OCI-LY7 (cell line): ENCODE measurements at regions not wholly inside any gene's neighbourhood (a gene's known extent, or its start where the extent isn't known, plus 50 kb on each side); places are given as distances from the start of the nearest gene placed in this dataset.

ENCODE experiments used
- BruUV-seq: library from RNA; stranded (reverse); fragments of 400-500 nt; replicated peaks from 2 replicates; lab custom pipeline; 2021; lab: Mats Ljungman, UMichigan
- CTCF ChIA-PET: fragments of 300-600 bp; sonication (Branson Sonifier 250); formaldehyde crosslinking; loops from one replicate; lab custom pipeline; 2022; ENCODE audit warnings: antibody characterized with exemption; ENCODE audit not compliant: unreplicated experiment; lab: Charles Lee
- POLR2A ChIA-PET: fragments of 300-600 bp; sonication (Branson Sonifier 250); formaldehyde crosslinking; loops from one replicate; lab custom pipeline; 2022; ENCODE audit warnings: antibody characterized with exemption; lab: Charles Lee
- DNase-seq: peaks from one replicate; pipeline ENCODE4 v3.0.0-alpha.2; 2015; ENCODE audit warnings: low spot score
- H2AFZ ChIP-seq: fragments of 200-600 bp; sonication (generic), shearing (Covaris generic); 2 replicates; pipeline ENCODE4 v1.6.1; 2014; ENCODE audit warnings: mild to moderate bottlenecking, antibody characterized with exemption, low read length, moderate library complexity
- H3K27ac ChIP-seq: fragments of 200-600 bp; sonication (generic); 2 replicates; pipeline ENCODE4 v1.5.1; 2014; ENCODE audit warnings: mixed run types, low read depth, mild to moderate bottlenecking, moderate library complexity, low read length, inconsistent platforms; ENCODE audit not compliant: poor library complexity, severe bottlenecking
- H3K36me3 ChIP-seq: fragments of 200-600 bp; sonication (generic); 2 replicates; pipeline ENCODE4 v1.6.1; 2014; ENCODE audit warnings: mild to moderate bottlenecking, antibody characterized with exemption, low read length, moderate library complexity, mixed read lengths; ENCODE audit not compliant: insufficient read depth
- H3K4me1 ChIP-seq: fragments of 200-600 bp; sonication (generic); 2 replicates; pipeline ENCODE4 v1.5.1; 2014; ENCODE audit warnings: mild to moderate bottlenecking, low read length; ENCODE audit not compliant: insufficient read depth, poor library complexity, severe bottlenecking
- H3K4me2 ChIP-seq: fragments of 200-600 bp; sonication (generic); 2 replicates; pipeline ENCODE4 v1.6.1; 2014; ENCODE audit warnings: mild to moderate bottlenecking, low read length
- H3K4me3 ChIP-seq: fragments of 200-600 bp; sonication (generic); 2 replicates; pipeline ENCODE4 v1.5.1; 2014; ENCODE audit warnings: mild to moderate bottlenecking, low read depth, low read length; ENCODE audit not compliant: poor library complexity, severe bottlenecking
- H3K79me2 ChIP-seq: fragments of 200-600 bp; sonication (generic); 2 replicates; pipeline ENCODE4 v1.6.1; 2016; ENCODE audit warnings: low read depth, mild to moderate bottlenecking, low read length, moderate library complexity, mixed read lengths; ENCODE audit not compliant: insufficient read depth
- H3K9me2 ChIP-seq: fragments of 200-600 bp; sonication (generic); 2 replicates; pipeline ENCODE4 v1.6.1; 2016; ENCODE audit warnings: mild to moderate bottlenecking, low read length, mixed read lengths; ENCODE audit not compliant: insufficient read depth
- H3K9me3 ChIP-seq: fragments of 200-600 bp; sonication (generic); 2 replicates; pipeline ENCODE4 v1.6.1; 2014; ENCODE audit warnings: mild to moderate bottlenecking, mixed run types, low read length, mixed read lengths
- H4K20me1 ChIP-seq: fragments of 200-600 bp; sonication (generic); 2 replicates; pipeline ENCODE4 v1.6.1; 2014; ENCODE audit warnings: mild to moderate bottlenecking, antibody characterized with exemption, low read length, moderate library complexity, mixed read lengths; ENCODE audit not compliant: insufficient read depth
- CTCF ChIP-seq: fragments of 200-600 bp; sonication (generic); conservative IDR thresholded peaks from 2 replicates; pipeline ENCODE4 v1.5.1; 2014; ENCODE audit warnings: mild to moderate bottlenecking, antibody characterized with exemption, low read length, moderate library complexity, mixed read lengths
- EZH2phosphoT487 ChIP-seq: fragments of 200-600 bp; sonication (generic); IDR thresholded peaks from 2 replicates; pipeline ENCODE4 v1.6.1; 2018; ENCODE audit warnings: low read depth, borderline replicate concordance, mild to moderate bottlenecking, mixed run types, antibody characterized with exemption, low read length, moderate library complexity, mixed read lengths
- intact Hi-C: fragments of 100-400 bp; cut with micrococcal nuclease; formaldehyde crosslinking; loops from one replicate; pipeline ENCODE4 v1.10.0; 2022; ENCODE audit not compliant: unreplicated experiment

- DNase-seq = no peak
- H3K9me3 ChIP-seq = peaks cover 5% of the 10 kb centered on the region; the same call in 1 of the 2 replicates
- no peaks in the 10 kb centered on the region for H3K36me3 ChIP-seq
- no peak overlapping the region for H2AFZ ChIP-seq
- no TSS peak for BruUV-seq
- TF ChIP-seq CTCF (no peak), EZH2phosphoT487 (no peak)
- H3K4me3 ChIP-seq = no peak overlapping the region
- no peaks in the 10 kb centered on the region for H3K9me2 ChIP-seq
- H4K20me1 ChIP-seq = no peaks in the 10 kb centered on the region
- H3K4me1 ChIP-seq = no peaks in the 10 kb centered on the region
- H3K27ac ChIP-seq = no peak overlapping the region
- intact Hi-C loops = no loop called here
- POLR2A ChIA-PET = interaction anchor here (1.0 kb wide), 1 partner anchor 12 kb away, joined by 3 read pairs; no protein-coding TSS in a partner anchor
- H3K79me2 ChIP-seq = no peaks in the 10 kb centered on the region
- CTCF ChIA-PET = no interaction called here
- H3K4me2 ChIP-seq = no peak overlapping the region
These were observed 645.5 kb upstream of the NOVA1 start for GRCh38 chr14:27243365-27243764.

- Histone ChIP-seq H3K4me1 (no peaks in the 10 kb centered on the region), H3K79me2 (no peaks in the 10 kb centered on the region), H3K4me3 (no peak overlapping the region), H3K4me2 (no peak overlapping the region), H3K36me3 (no peaks in the 10 kb centered on the region), H3K9me3 (peaks cover 5% of the 10 kb centered on the region; the same call in 1 of the 2 replicates), H3K27ac (no peak overlapping the region), H2AFZ (no peak overlapping the region), H3K9me2 (no peaks in the 10 kb centered on the region), H4K20me1 (no peaks in the 10 kb centered on the region)
- BruUV-seq = no TSS peak
- DNase-seq = no peak
- ChIA-PET CTCF (no interaction called here), POLR2A (no interaction called here)
- intact Hi-C loops = no loop called here
- TF ChIP-seq EZH2phosphoT487 (no peak), CTCF (no peak)
These were observed 648.1 kb upstream of the NOVA1 start for GRCh38 chr14:27245947-27246346.

- Histone ChIP-seq H3K79me2 (no peaks in the 10 kb centered on the region), H4K20me1 (no peaks in the 10 kb centered on the region), H3K36me3 (no peaks in the 10 kb centered on the region), H3K9me3 (peaks cover 6% of the 10 kb centered on the region; the same call in 1 of the 2 replicates), H3K4me3 (no peak overlapping the region), H3K9me2 (no peaks in the 10 kb centered on the region), H2AFZ (no peak overlapping the region), H3K4me2 (no peak overlapping the region), H3K4me1 (no peaks in the 10 kb centered on the region), H3K27ac (no peak overlapping the region)
- ChIA-PET POLR2A (no interaction called here), CTCF (no interaction called here)
- no peak for DNase-seq
- BruUV-seq = no TSS peak
- intact Hi-C loops = no loop called here
- TF ChIP-seq CTCF (no peak), EZH2phosphoT487 (no peak)
These were observed 656.1 kb upstream of the NOVA1 start for GRCh38 chr14:27253966-27254365.
